Amniotic stem cell (primary cell): ENCODE measurements at regions not wholly inside any gene's neighbourhood (a gene's known extent, or its start where the extent isn't known, plus 50 kb on each side); places are given as distances from the start of the nearest gene placed in this dataset.
A peak's percentile ranks its signal among the peaks of the same experiment; 100 is the strongest.

Experiments
- DNase-seq: peaks from one replicate; lab custom pipeline; 2025; lab: John Stamatoyannopoulos, UW

DNA sequence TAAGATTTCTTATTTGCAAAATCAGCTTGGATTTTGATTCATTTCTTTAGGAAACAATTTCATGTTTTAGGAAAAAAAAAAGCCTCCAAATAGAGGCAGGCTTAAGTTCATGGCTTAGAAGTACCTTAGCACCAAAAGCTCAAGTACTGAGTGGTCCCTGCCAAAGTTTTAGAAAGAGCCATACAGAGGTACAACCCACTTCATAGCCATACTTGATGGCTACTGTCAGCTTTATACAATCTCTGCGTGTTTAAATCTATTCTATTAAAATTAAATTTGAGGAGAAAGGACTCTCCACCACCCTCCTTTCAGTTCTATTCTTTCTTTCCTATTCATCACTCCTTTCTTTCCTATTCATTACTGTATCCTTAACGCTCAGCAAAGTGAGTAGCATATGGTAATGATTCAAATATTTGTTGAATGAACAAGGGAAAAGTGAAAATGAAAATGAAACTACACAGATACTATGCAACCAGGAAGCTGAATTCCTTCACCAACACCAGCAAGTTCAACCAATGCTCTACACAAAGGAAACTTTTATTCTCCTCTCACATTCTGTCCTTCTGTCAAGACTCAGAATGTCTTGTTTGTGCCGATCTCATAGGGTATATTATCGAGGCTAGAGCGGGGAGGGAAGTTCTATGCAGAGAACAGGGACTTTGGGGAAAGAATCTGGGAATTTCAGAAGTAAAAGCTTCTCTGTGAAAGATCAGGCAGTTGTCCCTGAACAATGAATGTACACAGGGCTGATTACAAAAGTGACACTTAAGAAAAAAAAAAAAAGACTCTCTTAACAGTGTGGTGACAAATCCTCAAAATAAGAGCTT, 138.6 kb upstream of the SPEF2 start:
- peak; percentile 32 for DNase-seq

DNA sequence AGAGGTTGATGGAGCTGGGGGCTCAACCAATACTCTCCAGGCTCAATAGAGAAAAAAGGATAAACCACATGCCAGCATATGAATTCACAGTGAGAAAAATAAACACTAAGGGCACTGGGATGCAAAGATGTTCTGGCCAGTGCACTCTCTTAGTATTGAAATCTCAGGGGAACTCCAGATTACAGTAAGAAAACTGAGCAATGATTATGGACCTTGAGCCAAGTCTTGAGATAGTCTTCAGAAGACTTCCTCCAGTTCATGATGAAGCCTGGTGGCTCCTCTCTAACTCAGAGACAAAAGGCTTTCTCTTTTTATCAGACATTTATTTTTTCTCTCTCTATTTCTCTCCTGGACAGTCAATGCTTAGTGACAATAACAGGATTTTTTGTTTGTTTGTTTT, 139.8 kb upstream of the SPEF2 start:
- DNase-seq, result no peak

DNA sequence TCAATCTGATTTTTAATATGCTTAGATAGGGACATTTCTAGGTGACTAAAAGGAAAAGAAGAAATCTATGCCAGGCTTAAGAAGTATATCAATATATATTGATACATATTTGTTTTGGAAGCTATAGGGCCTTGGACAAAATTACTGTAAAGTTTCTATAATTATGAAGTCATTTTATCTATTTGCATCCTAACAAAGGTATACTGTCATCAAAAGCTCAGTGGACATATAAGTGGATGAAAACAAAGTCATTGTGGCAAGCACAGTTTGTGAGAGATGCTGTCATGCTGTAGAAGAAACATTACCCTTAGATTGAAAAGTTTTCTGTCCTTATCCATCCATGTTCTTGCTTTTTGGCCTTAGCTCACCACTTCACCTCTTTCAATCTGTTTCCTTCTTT, 140.3 kb upstream of the SPEF2 start:
- no peak for DNase-seq

DNA sequence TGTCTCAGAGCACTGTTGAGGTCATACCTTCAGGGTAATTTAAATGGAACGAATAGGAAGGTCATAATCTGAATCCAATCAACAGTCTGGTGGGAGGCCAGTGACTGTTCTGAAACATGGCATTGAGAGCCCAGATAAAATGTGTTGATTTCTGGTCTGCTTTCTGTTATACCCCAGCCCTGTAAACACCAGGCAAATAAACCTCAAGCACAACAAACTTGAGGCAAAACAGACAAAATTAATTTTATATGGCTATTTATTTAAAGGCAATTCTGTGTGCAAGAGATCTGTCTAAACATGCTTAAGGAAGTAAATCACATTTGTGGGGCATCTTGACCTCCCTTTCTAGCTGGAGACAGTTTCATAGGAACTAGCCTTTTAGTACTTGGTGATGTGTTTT, 140.9 kb upstream of the SPEF2 start:
- no peak for DNase-seq

DNA sequence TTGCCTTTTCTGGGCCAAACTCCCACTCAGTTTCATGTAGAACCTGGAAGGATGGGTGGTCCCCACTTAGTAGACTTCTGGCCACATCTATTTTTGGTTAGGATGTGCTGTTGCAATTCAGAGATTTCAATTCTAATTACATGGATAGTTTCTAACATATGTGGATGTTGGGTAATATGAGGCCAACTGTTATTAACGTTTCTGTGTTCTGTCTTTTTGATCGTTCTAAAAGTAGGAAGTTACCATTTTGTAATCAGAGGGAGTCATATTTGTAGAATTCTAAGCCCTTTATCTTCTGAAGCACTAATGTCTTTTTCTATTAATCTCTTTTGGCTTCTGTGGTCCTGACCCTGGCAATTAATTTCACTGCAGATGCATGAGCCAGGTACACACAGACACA, 141.6 kb upstream of the SPEF2 start:
- DNase-seq, result no peak

DNA sequence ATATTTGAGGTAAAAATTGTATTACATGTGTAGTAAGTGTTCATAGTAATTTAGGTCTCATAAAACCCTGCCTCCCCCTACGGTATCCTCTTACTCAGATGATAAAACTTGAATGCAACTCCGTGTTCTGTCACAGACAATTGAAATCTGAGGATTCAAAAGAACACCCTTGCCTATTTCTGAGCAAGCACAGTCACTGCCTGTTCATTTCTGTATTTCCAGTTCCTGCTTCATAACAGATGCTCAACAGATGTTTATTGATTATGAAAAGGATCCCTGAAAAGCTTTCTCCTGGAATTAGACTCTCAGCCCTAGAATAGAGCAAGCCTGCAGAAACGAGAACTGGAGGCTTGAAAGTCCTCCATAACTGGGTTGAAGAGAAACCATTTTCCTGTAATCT, 144.1 kb upstream of the SPEF2 start:
- no peak for DNase-seq

DNA sequence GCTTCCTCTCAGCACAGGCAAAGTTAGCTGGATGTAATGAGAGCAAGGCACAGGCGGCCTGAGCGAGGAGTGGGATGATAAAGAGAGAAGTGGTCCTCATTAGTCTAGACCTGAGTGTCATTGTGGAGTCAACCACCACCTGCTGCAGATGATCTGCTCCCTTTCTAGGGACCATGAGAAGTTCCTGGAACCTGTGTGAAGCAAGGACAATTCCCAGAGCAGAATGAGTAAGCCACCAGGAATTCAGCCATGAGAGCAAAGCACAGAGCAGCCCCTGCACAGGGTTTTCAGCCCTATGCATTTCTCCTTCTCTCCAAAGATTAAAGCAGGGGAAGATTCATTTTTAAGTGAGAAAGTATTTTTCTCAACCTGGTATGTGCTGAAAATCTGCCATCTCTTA, 146.8 kb upstream of the SPEF2 start:
- peak; percentile 2 for DNase-seq

DNA sequence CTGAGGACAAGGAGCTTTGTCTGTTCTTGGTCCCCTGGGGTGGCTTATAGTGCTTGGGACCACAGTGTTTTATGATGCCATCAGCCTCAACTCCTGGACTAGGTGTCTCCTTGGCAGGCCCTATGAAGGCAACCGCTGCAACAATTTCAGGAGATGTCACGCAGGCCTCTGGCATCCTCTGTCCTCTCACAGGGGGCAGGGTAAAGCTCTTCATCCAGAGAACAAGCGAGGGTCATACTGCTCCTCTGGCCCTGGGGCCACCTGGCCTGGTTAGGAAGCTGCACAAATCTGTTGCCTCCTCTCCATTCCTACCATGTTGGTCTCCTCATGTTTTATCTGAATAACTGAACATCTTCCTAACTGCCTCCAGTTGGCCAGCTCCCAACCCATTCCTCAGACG, 148.9 kb upstream of the SPEF2 start:
- no peak for DNase-seq

DNA sequence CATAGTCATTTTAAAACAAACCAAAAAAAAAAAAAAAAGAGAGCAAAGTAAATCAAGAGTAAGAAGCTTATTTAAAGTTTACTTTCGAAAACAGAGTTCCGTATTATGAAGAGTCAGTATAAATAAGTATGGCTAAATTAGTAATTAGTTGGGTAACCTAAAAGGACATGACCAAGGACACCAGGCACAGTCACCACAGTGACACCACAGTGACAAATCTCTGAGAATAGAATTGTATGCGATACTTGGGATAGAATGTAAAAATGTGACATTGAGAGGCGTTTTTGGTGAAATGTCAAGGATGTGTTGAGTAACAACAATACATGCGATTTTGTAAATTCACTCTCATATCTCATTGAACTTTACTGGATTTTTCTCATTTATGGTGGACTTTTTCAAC, 150.9 kb upstream of the SPEF2 start:
- no peak for DNase-seq

DNA sequence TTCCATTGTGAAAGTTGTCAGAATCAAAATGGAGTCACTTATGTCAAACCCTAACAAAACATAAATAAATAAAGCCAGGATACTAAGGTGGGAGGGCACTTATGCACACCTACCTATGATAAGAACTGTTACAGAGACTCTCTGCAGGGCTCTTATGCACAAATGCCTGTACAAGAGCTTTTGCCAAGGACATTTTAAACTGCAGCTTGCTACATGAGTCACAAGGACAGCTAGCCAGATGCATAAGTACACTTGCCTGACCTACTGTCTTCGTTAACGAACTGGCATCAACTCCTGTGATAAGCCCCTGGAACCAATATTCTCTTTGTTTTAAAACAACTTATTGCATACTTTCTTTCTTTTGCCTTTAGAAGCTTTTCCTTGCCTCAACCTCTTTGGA, 152.9 kb upstream of the SPEF2 start:
- no peak for DNase-seq

DNA sequence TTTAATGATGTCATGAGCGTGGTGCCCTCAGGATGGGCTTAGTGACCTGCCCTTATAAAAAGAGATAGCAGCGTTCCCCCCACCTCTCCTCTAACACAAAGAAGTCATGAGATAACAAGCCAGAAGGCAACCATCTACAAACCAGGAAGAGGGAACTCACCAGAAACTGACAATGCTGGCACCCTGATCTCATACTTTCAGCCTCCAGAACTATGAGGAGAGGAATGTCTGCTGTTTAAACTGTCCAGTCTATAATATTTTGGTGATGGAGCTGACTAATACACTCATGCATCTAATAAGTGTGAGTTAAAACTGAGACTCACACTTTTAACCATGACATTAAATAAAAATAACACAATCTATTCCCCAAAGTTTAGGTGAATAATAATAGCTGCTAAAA, 156.1 kb upstream of the SPEF2 start:
- no peak for DNase-seq

DNA sequence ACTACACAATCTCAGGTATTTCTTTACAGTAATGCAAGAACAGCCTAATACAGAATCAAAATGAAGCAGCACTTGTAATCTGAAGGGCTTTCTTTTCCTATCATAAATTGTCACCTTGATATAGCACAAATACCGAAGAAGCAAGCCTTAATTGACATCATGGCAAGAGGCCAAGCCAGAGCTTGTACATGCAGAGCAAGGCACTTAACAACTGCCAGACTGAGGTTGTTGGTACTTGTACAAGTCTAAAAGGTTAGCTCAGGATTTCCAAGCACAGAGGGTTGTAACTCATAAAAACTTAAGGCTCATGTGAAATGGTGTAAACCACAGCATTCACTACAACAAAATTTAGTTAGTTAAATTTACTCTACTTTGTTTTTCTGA, 158.8 kb upstream of the SPEF2 start:
- DNase-seq, result no peak

DNA sequence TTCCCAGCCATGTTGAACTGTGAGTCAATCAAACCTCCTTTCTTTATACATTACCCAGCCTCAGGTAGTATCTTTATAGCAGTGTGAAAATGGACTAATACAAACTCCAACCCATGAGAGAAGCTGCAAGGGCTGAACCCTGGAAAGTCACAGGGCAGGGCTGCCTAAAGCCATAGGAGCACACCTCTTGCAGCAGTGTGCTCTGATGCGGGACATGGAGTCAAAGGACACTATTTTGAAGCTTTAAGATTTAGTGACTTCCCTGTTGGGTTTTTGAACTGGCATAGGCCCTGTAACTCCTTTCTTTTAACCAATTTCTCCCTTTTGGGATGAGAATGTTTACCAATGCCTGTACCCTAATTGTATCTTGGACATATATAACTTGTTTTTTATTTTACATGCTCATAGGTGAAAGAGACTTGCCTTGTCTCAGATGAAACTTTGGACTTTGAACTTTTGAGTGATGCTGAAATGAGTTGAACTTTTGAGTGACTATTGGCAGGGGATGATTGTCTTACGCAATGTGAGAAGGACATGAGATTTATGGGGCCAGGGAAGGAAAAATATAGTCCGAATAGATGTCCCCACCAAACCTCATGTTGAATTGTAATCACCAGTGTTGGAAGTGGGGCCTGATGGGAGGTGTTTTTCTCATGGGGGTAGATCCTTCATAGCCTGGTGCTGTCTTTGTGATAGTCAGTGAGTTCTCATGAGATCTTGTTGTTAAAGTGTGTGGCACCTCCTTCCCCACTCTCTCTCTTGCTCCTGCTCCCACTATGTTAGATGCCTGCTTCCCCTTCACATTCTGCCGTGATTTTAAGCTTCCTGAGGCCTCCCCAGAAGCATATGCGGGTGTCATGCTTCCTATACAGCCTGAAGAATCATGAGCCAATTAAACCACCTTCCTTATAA, 159.5 kb upstream of the SPEF2 start:
- DNase-seq, result no peak

DNA sequence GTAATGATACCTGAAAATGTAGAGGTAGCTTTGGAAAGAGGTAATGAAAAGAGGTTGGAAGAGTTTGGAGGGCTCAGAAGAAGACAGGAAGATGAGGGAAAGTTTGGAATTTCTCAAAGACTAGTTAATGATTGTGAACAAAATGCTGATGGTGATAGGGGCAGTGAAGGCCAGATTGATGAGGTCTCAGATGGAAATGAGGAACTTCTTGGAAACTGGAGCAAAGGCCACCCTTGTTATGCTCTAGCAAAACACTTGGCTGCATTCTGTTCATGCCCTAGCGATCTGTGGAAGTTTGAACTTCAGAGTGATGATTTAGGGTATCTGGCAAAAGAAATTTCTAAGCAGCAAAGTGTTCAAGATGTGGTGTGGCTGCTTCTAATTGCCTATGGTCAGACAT, 161.2 kb upstream of the SPEF2 start:
- DNase-seq, result no peak

DNA sequence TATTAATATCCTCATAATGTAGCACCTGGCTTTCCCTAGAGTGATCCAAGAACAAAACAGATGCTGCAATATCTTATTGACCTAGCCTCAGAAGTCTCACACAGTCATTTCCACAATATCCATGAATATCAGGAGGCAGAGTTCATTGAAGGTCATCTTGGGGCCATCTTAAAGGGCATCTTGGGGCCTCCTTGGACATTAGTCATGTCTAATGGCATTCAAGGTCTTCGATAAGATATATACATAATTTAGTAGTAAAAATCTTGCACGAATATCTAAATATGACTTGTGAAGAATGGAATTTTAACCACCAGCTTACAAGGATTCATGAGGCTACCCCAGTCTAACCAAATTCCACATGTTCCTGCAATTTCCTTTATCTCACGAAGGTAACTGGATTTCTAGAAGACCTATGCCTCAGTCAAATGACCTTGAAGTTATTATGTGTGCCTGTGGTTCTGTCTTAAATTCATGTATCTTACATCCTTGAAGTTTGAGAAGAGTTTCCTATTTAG, 163.6 kb upstream of the SPEF2 start:
- no peak for DNase-seq

DNA sequence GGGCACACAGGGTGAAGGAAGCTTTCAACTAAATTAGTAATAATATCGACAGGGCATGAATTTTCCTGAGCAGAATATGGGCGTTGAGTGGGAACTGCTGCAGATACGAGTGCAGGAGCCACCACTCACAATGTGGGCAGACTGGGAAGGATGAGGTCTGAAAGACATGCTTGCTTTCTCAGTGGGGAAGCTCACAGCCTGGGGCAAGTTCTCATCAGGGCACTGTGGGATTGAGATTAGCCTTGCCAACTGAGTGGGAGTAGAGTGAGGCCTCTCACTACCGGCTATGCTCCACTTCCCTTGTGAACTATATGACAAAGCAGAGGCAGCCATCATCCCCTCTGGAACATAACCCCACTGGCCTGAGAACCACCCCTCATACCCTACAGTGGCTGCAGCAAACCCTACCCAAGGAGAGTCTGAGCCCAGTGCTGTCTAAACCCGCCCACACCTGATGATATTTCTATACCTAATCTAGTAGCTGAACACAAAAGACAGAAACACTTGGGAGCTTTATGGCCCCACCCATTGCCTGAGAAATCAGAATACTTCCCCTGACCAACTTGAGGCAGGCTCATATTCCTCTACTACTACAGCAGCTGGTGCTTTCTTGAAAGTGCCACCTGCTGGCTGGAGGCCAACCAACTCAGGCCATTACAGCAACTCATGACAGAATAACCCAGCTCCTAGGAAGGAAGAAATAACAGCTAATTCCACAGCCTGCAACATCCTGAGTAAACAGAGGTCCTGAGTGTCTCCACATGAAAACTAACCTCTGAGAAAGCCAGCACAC, 173.7 kb upstream of the SPEF2 start:
- no peak for DNase-seq

DNA sequence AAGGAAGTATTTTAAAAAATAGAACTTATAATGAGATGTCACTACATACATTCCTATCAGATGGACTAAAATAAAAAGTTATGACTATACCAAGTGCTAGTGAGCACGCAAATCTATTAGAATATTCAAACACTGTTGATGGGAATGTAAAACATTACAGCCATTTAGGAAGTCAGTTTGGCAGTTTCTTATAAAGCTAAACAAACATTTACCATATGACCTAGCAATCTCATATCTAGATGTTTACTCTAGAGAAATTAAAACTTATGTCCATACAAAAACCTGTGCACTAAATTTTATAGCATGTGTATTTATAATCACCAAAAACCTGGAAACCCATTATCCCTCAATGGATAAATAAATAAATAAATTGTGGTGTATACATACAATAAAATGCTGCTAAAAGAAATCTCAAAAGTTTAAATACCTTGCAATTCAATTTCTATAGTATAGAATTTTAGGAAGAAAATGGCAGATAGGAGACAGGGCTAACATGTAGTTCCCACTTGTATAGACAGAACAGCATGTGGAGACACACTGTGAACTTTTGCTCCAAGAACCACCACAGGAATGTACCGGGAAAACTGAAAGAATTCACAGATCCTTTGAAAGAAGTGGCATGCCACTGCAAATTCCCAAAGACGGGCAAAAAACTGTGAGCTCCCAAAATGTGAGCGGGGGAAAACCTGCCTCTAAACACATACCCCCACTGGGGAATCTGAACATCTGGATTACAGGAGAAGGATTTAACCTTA, 174.6 kb upstream of the SPEF2 start:
- no peak for DNase-seq

DNA sequence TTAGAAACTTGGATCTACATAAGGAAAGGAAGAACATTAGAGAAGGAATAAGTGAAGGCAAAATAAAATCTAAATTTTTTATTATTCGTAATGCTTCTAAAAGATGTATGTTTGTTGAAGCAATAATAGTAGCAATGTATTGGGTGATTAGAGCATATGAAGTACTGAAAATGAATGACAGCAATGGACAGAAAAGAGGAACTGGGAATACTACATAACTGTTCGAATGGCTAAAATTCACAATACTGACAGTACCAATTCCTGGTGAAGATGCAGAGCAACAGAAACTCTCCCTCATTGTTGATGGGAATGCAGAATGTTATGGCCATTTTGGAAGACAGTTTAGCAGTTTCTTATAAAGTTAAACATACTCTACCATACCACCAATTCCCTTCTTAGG, 177.3 kb upstream of the SPEF2 start:
- no peak for DNase-seq

DNA sequence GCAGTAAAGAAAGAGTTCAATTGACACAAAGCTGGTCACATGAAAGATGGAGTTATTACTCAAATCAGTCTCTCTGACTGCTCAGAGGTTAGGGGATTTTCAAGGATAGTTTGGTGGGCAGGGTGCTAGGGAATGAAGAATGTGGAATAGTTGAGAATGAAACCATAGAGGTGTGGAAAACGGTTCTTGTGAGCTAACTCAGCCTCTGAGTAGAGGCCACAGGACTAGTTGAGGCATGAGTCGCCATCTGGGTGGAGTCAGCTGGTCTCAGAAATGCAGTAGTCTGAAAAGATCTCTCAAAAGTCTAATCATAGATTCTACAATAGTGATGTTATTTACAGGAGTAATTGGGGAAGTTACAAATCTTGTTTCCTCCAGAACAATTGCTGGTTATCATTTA, 178.9 kb upstream of the SPEF2 start:
- no peak for DNase-seq

DNA sequence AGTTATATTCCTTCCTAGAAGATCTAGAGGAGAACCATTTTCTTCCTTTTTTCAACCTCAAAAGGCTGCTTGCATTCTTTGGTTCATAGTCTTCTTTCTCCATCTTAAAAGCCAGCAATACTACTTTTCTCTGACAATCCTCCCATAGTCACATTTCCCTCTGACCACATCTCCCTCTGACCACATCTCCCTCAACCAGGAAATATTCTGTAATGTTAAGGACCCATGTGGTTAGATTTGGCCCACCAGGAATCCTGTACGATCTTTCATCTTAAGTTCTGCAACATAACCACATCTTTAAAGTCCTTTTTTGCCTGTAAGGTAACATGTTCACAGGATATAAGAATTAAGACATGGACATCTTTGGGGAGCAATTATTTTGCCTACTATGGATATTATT, 179.4 kb upstream of the SPEF2 start:
- no peak for DNase-seq

DNA sequence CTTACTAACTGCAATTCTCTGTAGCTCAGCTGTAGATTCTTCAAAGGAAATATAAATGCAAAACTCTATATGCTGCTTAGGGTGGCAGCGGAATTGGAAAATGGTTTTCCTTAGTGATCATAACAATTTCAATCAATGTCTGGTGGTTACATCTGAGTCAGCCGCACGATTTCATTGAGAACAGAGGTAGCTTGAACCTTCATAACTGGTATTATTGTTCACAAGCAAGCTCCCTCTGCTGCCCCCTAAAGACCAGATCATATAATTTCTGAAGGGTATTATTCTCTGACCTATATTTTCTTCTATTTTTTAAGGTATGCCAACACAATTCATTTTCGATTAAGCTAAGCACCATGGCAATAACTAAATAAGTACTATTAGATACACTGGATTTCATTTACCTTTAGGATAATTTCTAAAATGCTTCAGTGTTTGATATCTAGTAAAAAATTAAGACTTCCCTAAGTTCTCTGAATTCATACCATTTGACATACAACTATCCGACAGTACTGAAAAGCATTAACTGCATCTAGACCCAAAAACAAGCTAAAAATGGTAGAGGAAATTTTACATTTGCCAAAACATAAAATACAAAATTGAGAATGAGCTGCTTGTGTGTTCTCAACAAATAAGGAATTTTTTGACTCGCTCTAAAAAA, 181.1 kb upstream of the SPEF2 start:
- DNase-seq, result no peak
